ENCODE measurements at regions not wholly inside any gene's neighbourhood (a gene's known extent, or its start where the extent isn't known, plus 50 kb on each side); places are given as distances from the start of the nearest gene placed in this dataset.
A peak's percentile ranks its signal among the peaks of the same experiment; 100 is the strongest.

GRCh38 chr11:19379465-19379864 is 138.7 kb upstream of the E2F8 start:
- ATAC-seq (no peak), DNase-seq (no peak)
- WGBS, 3 donors, result 55 to 66% (median 58%) methylated on average over 7 of the region's 7 CpGs
- no peak overlapping the region for H3K4me3 ChIP-seq
- no peak overlapping the region for H3K27ac ChIP-seq
- H3K4me1 ChIP-seq, result no peaks in the 10 kb centered on the region
- H3K27me3 ChIP-seq (ENCODE audit: insufficient read depth in 3 of 3, low read length in 2 of 3), result peaks cover 0 to 17% (median 0%) of the 10 kb centered on the region in 3 donors
- intact Hi-C loops (cut with DNase I), result no loop called here
- H3K9me3 ChIP-seq, result no peaks in the 10 kb centered on the region
- TF ChIP-seq, protein P1, sequence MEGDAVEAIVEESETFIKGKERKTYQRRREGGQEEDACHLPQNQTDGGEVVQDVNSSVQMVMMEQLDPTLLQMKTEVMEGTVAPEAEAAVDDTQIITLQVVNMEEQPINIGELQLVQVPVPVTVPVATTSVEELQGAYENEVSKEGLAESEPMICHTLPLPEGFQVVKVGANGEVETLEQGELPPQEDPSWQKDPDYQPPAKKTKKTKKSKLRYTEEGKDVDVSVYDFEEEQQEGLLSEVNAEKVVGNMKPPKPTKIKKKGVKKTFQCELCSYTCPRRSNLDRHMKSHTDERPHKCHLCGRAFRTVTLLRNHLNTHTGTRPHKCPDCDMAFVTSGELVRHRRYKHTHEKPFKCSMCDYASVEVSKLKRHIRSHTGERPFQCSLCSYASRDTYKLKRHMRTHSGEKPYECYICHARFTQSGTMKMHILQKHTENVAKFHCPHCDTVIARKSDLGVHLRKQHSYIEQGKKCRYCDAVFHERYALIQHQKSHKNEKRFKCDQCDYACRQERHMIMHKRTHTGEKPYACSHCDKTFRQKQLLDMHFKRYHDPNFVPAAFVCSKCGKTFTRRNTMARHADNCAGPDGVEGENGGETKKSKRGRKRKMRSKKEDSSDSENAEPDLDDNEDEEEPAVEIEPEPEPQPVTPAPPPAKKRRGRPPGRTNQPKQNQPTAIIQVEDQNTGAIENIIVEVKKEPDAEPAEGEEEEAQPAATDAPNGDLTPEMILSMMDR (IDR thresholded peaks at IDR 0.05), result no peak
- H3K36me3 ChIP-seq (ENCODE audit: insufficient read depth in 1 of 2, low read depth in 1 of 2), result no peaks in the 10 kb centered on the region

- Histone ChIP-seq H3K4me1 (no peaks in the 10 kb centered on the region), H3K4me3 (no peak overlapping the region), H3K36me3 (ENCODE audit: insufficient read depth in 1 of 2, low read depth in 1 of 2) (no peaks in the 10 kb centered on the region), H3K27ac (no peak overlapping the region), H3K9me3 (no peaks in the 10 kb centered on the region), H3K27me3 (ENCODE audit: insufficient read depth in 3 of 3, low read length in 2 of 3) (peaks cover 0 to 17% (median 0%) of the 10 kb centered on the region in 3 donors)
- no peak for ATAC-seq
- DNase-seq, result peak in 1 of 2 donors; percentile 36
- TF ChIP-seq, protein P1 (IDR thresholded peaks at IDR 0.05), result no peak
- intact Hi-C loops (cut with DNase I), result no loop called here
- WGBS, 3 donors, result 77 to 82% (median 77%) methylated on average over 4 of the region's 4 CpGs
Observed at GRCh38 chr11:19378814-19379213, 138.1 kb upstream of the E2F8 start.

- Histone ChIP-seq H3K36me3 (ENCODE audit: insufficient read depth in 1 of 2, low read depth in 1 of 2) (no peaks in the 10 kb centered on the region), H3K27me3 (ENCODE audit: insufficient read depth in 3 of 3, low read length in 2 of 3) (peaks cover 0 to 15% (median 0%) of the 10 kb centered on the region in 3 donors), H3K9me3 (no peaks in the 10 kb centered on the region), H3K4me3 (no peak overlapping the region), H3K27ac (no peak overlapping the region), H3K4me1 (no peaks in the 10 kb centered on the region)
- 93 to 95% (median 94%) methylated on average over 4 of the region's 4 CpGs for WGBS, 3 donors
- no peak for ATAC-seq
- DNase-seq, result no peak
- intact Hi-C loops (cut with DNase I), result no loop called here
- TF ChIP-seq, protein P1 (IDR thresholded peaks at IDR 0.05), result no peak
Observed at GRCh38 chr11:19377881-19378280, 137.1 kb upstream of the E2F8 start.

DNA sequence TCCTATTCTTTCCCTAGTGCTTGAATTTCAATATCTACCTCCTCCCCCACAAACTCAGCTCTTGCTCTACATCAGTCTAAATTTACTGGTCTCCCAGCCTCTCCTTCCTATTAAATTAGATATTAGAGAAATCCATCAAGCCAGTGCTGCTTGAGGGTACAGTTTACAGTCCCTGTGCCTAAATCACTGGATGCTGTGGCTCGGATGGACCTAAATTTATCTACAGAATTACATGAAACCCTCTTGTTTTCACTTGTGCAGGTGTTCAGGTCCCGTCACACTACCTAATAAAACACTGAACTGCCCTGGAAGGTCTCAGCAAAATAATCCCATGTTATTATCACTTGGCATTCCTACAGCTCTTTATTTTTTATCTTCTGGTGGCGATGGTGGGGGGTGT is 134.7 kb upstream of the E2F8 start:
- Histone ChIP-seq H3K9me3 (no peaks in the 10 kb centered on the region), H3K4me3 (no peak overlapping the region), H3K27ac (no peak overlapping the region), H3K27me3 (ENCODE audit: insufficient read depth in 3 of 3, low read length in 2 of 3) (peaks cover 0 to 7% (median 0%) of the 10 kb centered on the region in 3 donors), H3K36me3 (ENCODE audit: insufficient read depth in 1 of 2, low read depth in 1 of 2) (no peaks in the 10 kb centered on the region), H3K4me1 (no peaks in the 10 kb centered on the region)
- DNase-seq (no peak), ATAC-seq (no peak)
- WGBS, 3 donors, result 84 to 87% (median 85%) methylated on average over 3 of the region's 3 CpGs
- TF ChIP-seq, protein P1 (IDR thresholded peaks at IDR 0.05), result no peak
- intact Hi-C loops (cut with DNase I), result no loop called here

DNA sequence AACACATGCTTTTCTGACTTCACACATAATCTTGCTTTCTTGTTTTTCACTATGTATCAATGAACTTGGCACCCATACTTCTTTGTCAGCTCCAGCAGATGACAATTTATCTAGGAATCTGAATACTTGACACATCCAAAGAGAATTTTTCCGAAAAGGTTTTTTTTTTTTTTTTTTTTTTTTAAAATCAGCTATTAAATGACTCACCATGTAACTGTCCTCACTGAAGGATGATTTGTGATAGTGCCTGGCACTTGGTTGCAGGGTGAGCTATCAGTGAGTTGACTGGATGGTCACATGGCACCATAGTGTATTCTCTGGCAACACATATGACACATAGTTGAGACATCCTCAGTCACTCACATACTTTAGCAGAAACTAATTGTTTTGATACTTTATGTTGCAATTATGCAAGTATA is 133.4 kb upstream of the E2F8 start:
- DNase-seq, result peak in 1 of 2 donors; percentile 23
- intact Hi-C loops (cut with DNase I), result no loop called here

More for the DNA sequence above, 133.4 kb upstream of the E2F8 start:
- H3K36me3 ChIP-seq (ENCODE audit: insufficient read depth in 1 of 2, low read depth in 1 of 2), result no peaks in the 10 kb centered on the region
- ATAC-seq, result peak in 3 of 4 donors; percentile 55 to 61 (median 55)
- H3K27ac ChIP-seq, result no peak overlapping the region
- H3K4me3 ChIP-seq, result no peak overlapping the region
- H3K9me3 ChIP-seq, result no peaks in the 10 kb centered on the region
- 67 to 72% (median 67%) methylated on average over 1 of the region's 1 CpG for WGBS, 3 donors
- TF ChIP-seq, protein P1 (IDR thresholded peaks at IDR 0.05), result no peak
- H3K27me3 ChIP-seq (ENCODE audit: insufficient read depth in 3 of 3, low read length in 2 of 3), result peaks cover 0 to 7% (median 0%) of the 10 kb centered on the region in 3 donors
- H3K4me1 ChIP-seq, result peaks cover 5% of the 10 kb centered on the region
